C4-2B (cell line): ENCODE measurements at regions not wholly inside any gene's neighbourhood (a gene's known extent, or its start where the extent isn't known, plus 50 kb on each side); places are given as distances from the start of the nearest gene placed in this dataset.

Experiments
- H3K27ac ChIP-seq: fragments of 450-650 bp; 2 replicates; pipeline ENCODE4 v1.5.1; 2017
- CTCF ChIP-seq: fragments of 450-650 bp; conservative IDR thresholded peaks from 2 replicates; pipeline ENCODE4 v1.5.1; 2017; ENCODE audit warnings: mild to moderate bottlenecking
- ZFX ChIP-seq: fragments of 450-650 bp; IDR thresholded peaks from 2 replicates; pipeline ENCODE4 v1.6.1; 2017

- no peak overlapping the region for H3K27ac ChIP-seq
- TF ChIP-seq CTCF (no peak), ZFX (no peak)
Observed at GRCh38 chr11:127925475-127925874, 661.9 kb downstream of the ETS1 start.

- no peak overlapping the region for H3K27ac ChIP-seq
Observed at GRCh38 chr11:127919206-127920000, 668.0 kb downstream of the ETS1 start.

DNA sequence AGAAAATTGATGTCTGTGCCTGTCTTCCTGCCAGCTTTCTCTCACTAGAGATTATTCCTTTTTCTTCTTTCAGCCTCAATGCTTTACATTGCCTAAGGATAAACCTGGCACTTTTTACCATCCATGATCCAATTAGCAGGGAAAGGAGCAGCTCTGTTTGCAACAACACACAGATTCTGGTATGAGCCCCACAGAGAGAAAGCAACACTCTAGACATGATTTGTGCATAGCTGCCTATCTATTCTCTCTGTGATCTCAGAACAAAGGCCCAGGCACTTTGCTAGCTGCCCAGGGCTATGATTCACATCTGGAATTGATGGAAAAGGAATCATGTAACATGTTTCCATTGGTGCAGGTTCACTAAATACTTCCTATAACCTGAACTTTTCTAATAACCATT is 685.0 kb downstream of the ETS1 start:
- no peak overlapping the region for H3K27ac ChIP-seq
- no peak for TF ChIP-seq ZFX
- no peak for TF ChIP-seq CTCF

More at GRCh38 chr11:127919206-127920000, 668.0 kb downstream of the ETS1 start:
- TF ChIP-seq ZFX (no peak), CTCF (no peak)

- no peak for TF ChIP-seq ZFX
- TF ChIP-seq CTCF: no peak
- H3K27ac ChIP-seq: no peak overlapping the region
Observed at GRCh38 chr11:127898422-127899365, 688.7 kb downstream of the ETS1 start.

DNA sequence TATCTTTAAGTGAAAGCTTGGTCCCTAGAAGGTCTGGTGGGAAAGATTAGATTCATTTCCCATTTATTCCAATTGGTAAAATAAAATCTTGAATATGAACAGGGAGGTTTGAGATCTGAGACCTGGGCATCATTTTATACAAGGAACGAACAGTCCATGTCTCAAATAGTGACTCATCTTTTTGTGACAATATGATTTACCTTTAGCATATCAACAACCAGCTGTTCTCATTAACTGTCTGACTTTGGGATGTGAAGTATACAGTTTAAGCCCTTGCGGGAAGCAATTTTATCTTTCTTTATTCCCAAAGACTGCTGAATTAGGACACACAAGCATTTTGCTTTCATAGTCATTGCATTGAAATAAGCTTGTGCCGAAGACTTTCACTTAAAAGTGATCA is 691.6 kb downstream of the ETS1 start:
- no peak for TF ChIP-seq CTCF
- TF ChIP-seq ZFX: no peak

GRCh38 chr11:127894316-127894715 is 693.0 kb downstream of the ETS1 start:
- no peak for TF ChIP-seq CTCF
- TF ChIP-seq ZFX: no peak
- no peak overlapping the region for H3K27ac ChIP-seq

More for the DNA sequence above, 691.6 kb downstream of the ETS1 start:
- no peak overlapping the region for H3K27ac ChIP-seq
